ENCODE measurements at regions not wholly inside any gene's neighbourhood (a gene's known extent, or its start where the extent isn't known, plus 50 kb on each side); places are given as distances from the start of the nearest gene placed in this dataset.

DNA sequence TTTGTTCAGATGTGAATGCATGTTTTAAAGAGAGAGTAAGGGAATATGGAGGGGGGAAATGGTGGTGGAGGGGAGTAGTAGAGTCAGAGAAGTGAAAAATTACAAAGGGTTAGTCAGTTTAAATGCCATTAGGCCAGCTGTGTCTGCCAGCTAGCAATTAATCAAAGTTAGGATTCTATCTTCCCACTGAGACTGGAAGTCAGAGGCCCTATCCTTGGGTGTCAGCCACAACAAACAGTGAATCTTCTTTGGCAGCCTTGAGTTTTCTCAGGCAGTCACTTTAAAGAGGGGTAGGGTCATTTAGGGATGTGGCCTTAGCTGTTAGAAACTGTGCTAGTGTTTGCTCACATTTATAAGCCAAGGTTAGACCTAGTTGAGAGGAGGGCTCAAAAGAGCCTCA, 120.5 kb upstream of the BTBD3 start (continued):
- TF ChIP-seq, protein P1, sequence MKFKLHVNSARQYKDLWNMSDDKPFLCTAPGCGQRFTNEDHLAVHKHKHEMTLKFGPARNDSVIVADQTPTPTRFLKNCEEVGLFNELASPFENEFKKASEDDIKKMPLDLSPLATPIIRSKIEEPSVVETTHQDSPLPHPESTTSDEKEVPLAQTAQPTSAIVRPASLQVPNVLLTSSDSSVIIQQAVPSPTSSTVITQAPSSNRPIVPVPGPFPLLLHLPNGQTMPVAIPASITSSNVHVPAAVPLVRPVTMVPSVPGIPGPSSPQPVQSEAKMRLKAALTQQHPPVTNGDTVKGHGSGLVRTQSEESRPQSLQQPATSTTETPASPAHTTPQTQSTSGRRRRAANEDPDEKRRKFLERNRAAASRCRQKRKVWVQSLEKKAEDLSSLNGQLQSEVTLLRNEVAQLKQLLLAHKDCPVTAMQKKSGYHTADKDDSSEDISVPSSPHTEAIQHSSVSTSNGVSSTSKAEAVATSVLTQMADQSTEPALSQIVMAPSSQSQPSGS (IDR thresholded peaks at IDR 0.05; ENCODE audit: low read length), result no peak
- TF ChIP-seq NFYA (IDR thresholded peaks at IDR 0.05; ENCODE audit: borderline replicate concordance, low read depth, low read length) (no peak), CBX5 (IDR thresholded peaks at IDR 0.05; ENCODE audit: low read depth) (no peak), SP1 (IDR thresholded peaks at IDR 0.05; ENCODE audit: low read depth, low read length) (no peak), ZZZ3 (IDR thresholded peaks at IDR 0.05; ENCODE audit: control insufficient read depth, insufficient read length, low read depth) (no peak), MTA3 (IDR thresholded peaks at IDR 0.05; ENCODE audit: borderline replicate concordance, low read length) (no peak)
- TF ChIP-seq, protein P2, sequence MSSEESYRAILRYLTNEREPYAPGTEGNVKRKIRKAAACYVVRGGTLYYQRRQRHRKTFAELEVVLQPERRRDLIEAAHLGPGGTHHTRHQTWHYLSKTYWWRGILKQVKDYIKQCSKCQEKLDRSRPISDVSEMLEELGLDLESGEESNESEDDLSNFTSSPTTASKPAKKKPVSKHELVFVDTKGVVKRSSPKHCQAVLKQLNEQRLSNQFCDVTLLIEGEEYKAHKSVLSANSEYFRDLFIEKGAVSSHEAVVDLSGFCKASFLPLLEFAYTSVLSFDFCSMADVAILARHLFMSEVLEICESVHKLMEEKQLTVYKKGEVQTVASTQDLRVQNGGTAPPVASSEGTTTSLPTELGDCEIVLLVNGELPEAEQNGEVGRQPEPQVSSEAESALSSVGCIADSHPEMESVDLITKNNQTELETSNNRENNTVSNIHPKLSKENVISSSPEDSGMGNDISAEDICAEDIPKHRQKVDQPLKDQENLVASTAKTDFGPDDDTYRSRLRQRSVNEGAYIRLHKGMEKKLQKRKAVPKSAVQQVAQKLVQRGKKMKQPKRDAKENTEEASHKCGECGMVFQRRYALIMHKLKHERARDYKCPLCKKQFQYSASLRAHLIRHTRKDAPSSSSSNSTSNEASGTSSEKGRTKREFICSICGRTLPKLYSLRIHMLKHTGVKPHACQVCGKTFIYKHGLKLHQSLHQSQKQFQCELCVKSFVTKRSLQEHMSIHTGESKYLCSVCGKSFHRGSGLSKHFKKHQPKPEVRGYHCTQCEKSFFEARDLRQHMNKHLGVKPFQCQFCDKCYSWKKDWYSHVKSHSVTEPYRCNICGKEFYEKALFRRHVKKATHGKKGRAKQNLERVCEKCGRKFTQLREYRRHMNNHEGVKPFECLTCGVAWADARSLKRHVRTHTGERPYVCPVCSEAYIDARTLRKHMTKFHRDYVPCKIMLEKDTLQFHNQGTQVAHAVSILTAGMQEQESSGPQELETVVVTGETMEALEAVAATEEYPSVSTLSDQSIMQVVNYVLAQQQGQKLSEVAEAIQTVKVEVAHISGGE (CRISPR knock-in tag; IDR thresholded peaks at IDR 0.05), result no peak
- TF ChIP-seq, protein P3, sequence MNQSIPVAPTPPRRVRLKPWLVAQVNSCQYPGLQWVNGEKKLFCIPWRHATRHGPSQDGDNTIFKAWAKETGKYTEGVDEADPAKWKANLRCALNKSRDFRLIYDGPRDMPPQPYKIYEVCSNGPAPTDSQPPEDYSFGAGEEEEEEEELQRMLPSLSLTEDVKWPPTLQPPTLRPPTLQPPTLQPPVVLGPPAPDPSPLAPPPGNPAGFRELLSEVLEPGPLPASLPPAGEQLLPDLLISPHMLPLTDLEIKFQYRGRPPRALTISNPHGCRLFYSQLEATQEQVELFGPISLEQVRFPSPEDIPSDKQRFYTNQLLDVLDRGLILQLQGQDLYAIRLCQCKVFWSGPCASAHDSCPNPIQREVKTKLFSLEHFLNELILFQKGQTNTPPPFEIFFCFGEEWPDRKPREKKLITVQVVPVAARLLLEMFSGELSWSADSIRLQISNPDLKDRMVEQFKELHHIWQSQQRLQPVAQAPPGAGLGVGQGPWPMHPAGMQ (IDR thresholded peaks at IDR 0.05; ENCODE audit: borderline replicate concordance), result no peak

All from GM12878 (cell line).